HepG2 (cell line): ENCODE measurements at regions not wholly inside any gene's neighbourhood (a gene's known extent, or its start where the extent isn't known, plus 50 kb on each side); places are given as distances from the start of the nearest gene placed in this dataset.

Experiments
- ATAC-seq: fragments of 200-7000 bp; cut with Tn5 transposase; 3 replicates; pipeline ENCODE4 v1.9.1; 2020; ENCODE audit warnings: mild to moderate bottlenecking, moderate library complexity
- BruUV-seq: library from RNA; stranded (reverse); fragments of 400-500 nt; replicated peaks from 2 replicates; lab custom pipeline; 2021; lab: Mats Ljungman, UMichigan
- CTCF ChIA-PET: fragments of 300-600 bp; formaldehyde crosslinking; extraction: SDS; loops from one replicate; lab custom pipeline; 2021; ENCODE audit warnings: low total read pairs, inconsistent platforms, low intra/inter-chr PET ratio; lab: Yijun Ruan, JAX
- POLR2A ChIA-PET: fragments of 350-600 bp; sonication (Branson Sonifier 250); formaldehyde crosslinking; loops from one replicate; lab custom pipeline; 2020; ENCODE audit warnings: antibody characterized with exemption, inconsistent platforms; lab: Yijun Ruan, JAX
- DNase-seq: peaks from one replicate; pipeline ENCODE4 v3.0.0-alpha.2; 2015; ENCODE audit warnings: low spot score
- FAIRE-seq: peaks from 3 replicates; lab custom pipeline; 2011; peaks lifted over from hg19 to GRCh38; lab: Jason Lieb, UNC
- H2AFZ ChIP-seq: one replicate; pipeline ENCODE4 v1.6.1; 2011; ENCODE audit warnings: low read length, inconsistent platforms
- H3K27ac ChIP-seq: fragments of 300-600 bp; 3 replicates; pipeline ENCODE4 v1.8.0; 2011; ENCODE audit warnings: mixed run types, mild to moderate bottlenecking, mixed read lengths, low read length, inconsistent platforms; ENCODE audit not compliant: insufficient read depth; ENCODE audit errors: extremely low read length
- H3K27me3 ChIP-seq, 2 experiments: fragments of 200-600 bp in 1 of 2; 2 replicates in 1 of 2; 3 replicates in 1 of 2; pipeline versions ENCODE4 v1.6.0 to v1.8.0; 2011; ENCODE audit warnings: low read length in 2 of 2, mild to moderate bottlenecking in 2 of 2, moderate library complexity in 2 of 2, inconsistent platforms in 1 of 2; ENCODE audit not compliant: insufficient read depth in 2 of 2, control insufficient read depth in 1 of 2
- H3K36me3 ChIP-seq, 2 experiments: fragments of 200-600 bp in 1 of 2; replicated peaks in 1 of 2; 2 replicates in 1 of 2; 3 replicates in 1 of 2; pipeline versions ENCODE4 v1.5.1 to v1.8.0; 2011; ENCODE audit warnings: low read length in 2 of 2, inconsistent platforms in 1 of 2; ENCODE audit not compliant: insufficient read depth in 2 of 2, control insufficient read depth in 1 of 2
- H3K4me1 ChIP-seq: 2 replicates; pipeline ENCODE4 v1.5.1; 2012; ENCODE audit warnings: low read length, inconsistent platforms; ENCODE audit not compliant: insufficient read depth
- H3K4me2 ChIP-seq: 2 replicates; pipeline ENCODE4 v1.6.0; 2011; ENCODE audit warnings: low read depth, low read length, inconsistent platforms
- H3K4me3 ChIP-seq, 3 experiments: fragments of 200-600 bp in 1 of 3; sonication (generic), shearing (Covaris generic) in 1 of 3; replicated peaks in 1 of 3; 2 replicates each; pipeline ENCODE4 v1.5.1; 2011 to 2016; ENCODE audit warnings: low read length in 3 of 3, inconsistent platforms in 2 of 3, low read depth in 2 of 3, mild to moderate bottlenecking in 2 of 3, control low read depth in 1 of 3, mixed read lengths in 1 of 3; ENCODE audit not compliant: insufficient read depth in 1 of 3
- H3K79me2 ChIP-seq: one replicate; pipeline ENCODE4 v1.6.1; 2011; ENCODE audit warnings: low read length, inconsistent platforms; ENCODE audit not compliant: insufficient read depth
- H3K9ac ChIP-seq: 2 replicates; pipeline ENCODE4 v1.6.0; 2011; ENCODE audit warnings: mild to moderate bottlenecking, low read depth, low read length, inconsistent platforms; ENCODE audit not compliant: insufficient read depth
- H3K9me3 ChIP-seq: 2 replicates; pipeline ENCODE4 v1.5.1; 2012; ENCODE audit warnings: mild to moderate bottlenecking, low read length
- H4K20me1 ChIP-seq: 2 replicates; pipeline ENCODE4 v1.6.0; 2011; ENCODE audit warnings: inconsistent platforms, mild to moderate bottlenecking, low read length, moderate library complexity; ENCODE audit not compliant: insufficient read depth
- CEBPG ChIP-seq: IDR thresholded peaks from 2 replicates; pipeline ENCODE4 v1.6.1; 2016
- KDM2A ChIP-seq: sonication (generic); formaldehyde crosslinking; IDR thresholded peaks from 2 replicates; pipeline ENCODE4 v1.4.0; 2020; ENCODE audit warnings: low read depth, missing genetic modification reagents, borderline replicate concordance
- LCORL ChIP-seq, 2 experiments: fragments of 450-650 bp in 1 of 2; sonication (generic) in 1 of 2; formaldehyde crosslinking in 1 of 2; IDR thresholded peaks; 2 replicates each; pipeline versions ENCODE4 v1.5.0 to v1.6.1; 2017 to 2020; ENCODE audit warnings: antibody characterized with exemption in 1 of 2, missing genetic modification reagents in 1 of 2
- MTA3 ChIP-seq: sonication (generic); formaldehyde crosslinking; IDR thresholded peaks from 2 replicates; pipeline ENCODE4 v1.4.0; 2020; ENCODE audit warnings: missing genetic modification reagents
- TEAD2 ChIP-seq: sonication (generic); formaldehyde crosslinking; IDR thresholded peaks from 2 replicates; pipeline ENCODE4 v1.9.0; 2021; ENCODE audit warnings: missing genetic modification reagents
- ZFP82 ChIP-seq: sonication (generic); formaldehyde crosslinking; IDR thresholded peaks from 2 replicates; pipeline ENCODE4 v1.5.1; 2020; ENCODE audit warnings: mild to moderate bottlenecking, missing genetic modification reagents, borderline replicate concordance
- ZNF33B ChIP-seq: sonication (generic); formaldehyde crosslinking; IDR thresholded peaks from 2 replicates; pipeline ENCODE4 v1.5.1; 2020; ENCODE audit warnings: mild to moderate bottlenecking, missing genetic modification reagents
- WGBS: methylation state at CpG from one replicate; pipeline ENCODE4 v1.1.6; 2017; ENCODE audit warnings: low lambda C conversion rate; 5-methylcytosine and 5-hydroxymethylcytosine counted together
- in situ Hi-C: cut with HindIII; loops from 2 replicates; pipeline ENCODE4 v1.10.0; 2017; ENCODE audit warnings: low pct_unique_long_range_greater_than_20kb; ENCODE audit not compliant: extremely low pct_ligation_motif_present
- intact Hi-C: fragments of 100-400 bp; cut with micrococcal nuclease; formaldehyde crosslinking; loops from one replicate; pipeline ENCODE4 v1.10.0; 2022; ENCODE audit not compliant: unreplicated experiment
- TF ChIP-seq, protein P1 (sequence below): sonication (generic); formaldehyde crosslinking; IDR thresholded peaks from 2 replicates; pipeline ENCODE4 v1.8.1; 2022; ENCODE audit warnings: mild to moderate bottlenecking, missing genetic modification reagents

DNA sequence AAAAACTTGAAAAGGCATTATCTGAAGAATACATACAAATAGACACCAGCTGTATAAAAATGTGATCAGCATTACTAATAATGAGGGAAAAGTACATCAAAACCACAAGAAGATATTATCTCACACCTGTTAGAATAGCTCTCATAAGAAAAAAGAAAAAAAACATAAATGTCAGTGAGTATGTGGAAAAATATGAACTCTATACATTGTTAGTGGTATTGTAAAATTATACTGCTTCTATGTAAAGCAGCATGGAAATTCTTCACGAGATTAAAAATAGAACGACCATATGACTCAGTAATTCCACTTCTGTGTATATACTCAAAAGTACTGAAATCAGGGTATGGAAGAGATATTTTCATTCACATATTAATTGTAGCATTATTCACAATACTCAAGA, 1146.4 kb downstream of the SLITRK5 start:
- no TSS peak for BruUV-seq
- intact Hi-C loops = no loop called here
- Histone ChIP-seq H3K4me2 (no peak overlapping the region), H4K20me1 (no peaks in the 10 kb centered on the region), H3K9me3 (peaks cover 30% of the 10 kb centered on the region), H3K79me2 (no peaks in the 10 kb centered on the region), H3K9ac (no peak overlapping the region), H3K4me3 (no peak overlapping the region), H3K27me3 (no peaks in the 10 kb centered on the region), H3K36me3 (no peaks in the 10 kb centered on the region), H3K27ac (no peak overlapping the region), H2AFZ (no peak overlapping the region), H3K4me1 (no peaks in the 10 kb centered on the region)
- ChIA-PET CTCF (no interaction called here), POLR2A (no interaction called here)
- ATAC-seq (no peak), FAIRE-seq (no peak), DNase-seq (no peak)
- TF ChIP-seq MTA3 (CRISPR knock-in tag) (no peak), LCORL (IDR thresholded peaks at IDR 0.05) (no peak), LCORL (CRISPR knock-in tag; IDR thresholded peaks at IDR 0.05) (no peak)
- in situ Hi-C loops = no loop called here
- WGBS = 3% methylated on average over 2 of the region's 2 CpGs

DNA sequence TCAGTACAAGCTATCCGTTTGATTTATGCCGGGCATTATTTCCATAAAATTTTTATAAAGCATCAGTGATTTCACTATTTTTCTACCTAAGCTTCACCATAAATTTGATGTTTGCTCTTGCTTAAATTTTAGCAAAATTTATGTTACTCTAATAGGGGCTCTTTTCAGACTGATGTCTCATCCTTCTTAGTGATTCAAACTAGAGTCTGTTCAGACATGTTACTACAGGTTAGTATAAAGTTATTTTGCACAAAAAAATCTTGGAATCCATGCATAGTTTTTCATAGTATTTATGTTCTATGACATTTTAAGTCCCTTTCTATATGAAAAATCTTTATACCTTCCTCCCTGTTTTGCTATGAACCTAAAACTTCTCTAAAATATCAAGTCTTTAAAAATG, 1151.9 kb downstream of the SLITRK5 start:
- ChIA-PET CTCF (no interaction called here), POLR2A (no interaction called here)
- in situ Hi-C loops = no loop called here
- Histone ChIP-seq H3K27me3 (no peaks in the 10 kb centered on the region), H3K4me3 (no peak overlapping the region), H3K4me2 (no peak overlapping the region), H3K79me2 (no peaks in the 10 kb centered on the region), H3K9ac (no peak overlapping the region), H2AFZ (no peak overlapping the region), H3K9me3 (0 out of 2 replicates have a peak, but pooled peaks cover 19% of the 10 kb centered on the region), H3K4me1 (no peaks in the 10 kb centered on the region), H3K27ac (no peak overlapping the region), H4K20me1 (no peaks in the 10 kb centered on the region), H3K36me3 (no peaks in the 10 kb centered on the region)
- WGBS = 0% methylated on average over 2 of the region's 2 CpGs
- BruUV-seq = no TSS peak
- intact Hi-C loops = no loop called here
- no peak for TF ChIP-seq KDM2A (CRISPR knock-in tag)
- no peak for TF ChIP-seq ZFP82
- TF ChIP-seq CEBPG = no peak
- TF ChIP-seq, protein P1, sequence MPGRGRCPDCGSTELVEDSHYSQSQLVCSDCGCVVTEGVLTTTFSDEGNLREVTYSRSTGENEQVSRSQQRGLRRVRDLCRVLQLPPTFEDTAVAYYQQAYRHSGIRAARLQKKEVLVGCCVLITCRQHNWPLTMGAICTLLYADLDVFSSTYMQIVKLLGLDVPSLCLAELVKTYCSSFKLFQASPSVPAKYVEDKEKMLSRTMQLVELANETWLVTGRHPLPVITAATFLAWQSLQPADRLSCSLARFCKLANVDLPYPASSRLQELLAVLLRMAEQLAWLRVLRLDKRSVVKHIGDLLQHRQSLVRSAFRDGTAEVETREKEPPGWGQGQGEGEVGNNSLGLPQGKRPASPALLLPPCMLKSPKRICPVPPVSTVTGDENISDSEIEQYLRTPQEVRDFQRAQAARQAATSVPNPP (CRISPR knock-in tag) = no peak
- no peak for TF ChIP-seq TEAD2 (CRISPR knock-in tag)
- no peak for TF ChIP-seq ZNF33B (CRISPR knock-in tag)
- ATAC-seq (no peak), DNase-seq (no peak), FAIRE-seq (no peak)
